HEK293T (cell line): ENCODE measurements at regions not wholly inside any gene's neighbourhood (a gene's known extent, or its start where the extent isn't known, plus 50 kb on each side); places are given as distances from the start of the nearest gene placed in this dataset.

ENCODE experiments used
- BHLHE40 ChIP-seq: fragments of 450-650 bp; IDR thresholded peaks from 2 replicates; pipeline ENCODE4 v1.6.1; 2016; ENCODE audit warnings: mild to moderate bottlenecking, moderate library complexity, borderline replicate concordance
- FOXK2 ChIP-seq: fragments of 450-650 bp; IDR thresholded peaks from 2 replicates; pipeline ENCODE4 v1.6.1; 2016; ENCODE audit warnings: mild to moderate bottlenecking

DNA sequence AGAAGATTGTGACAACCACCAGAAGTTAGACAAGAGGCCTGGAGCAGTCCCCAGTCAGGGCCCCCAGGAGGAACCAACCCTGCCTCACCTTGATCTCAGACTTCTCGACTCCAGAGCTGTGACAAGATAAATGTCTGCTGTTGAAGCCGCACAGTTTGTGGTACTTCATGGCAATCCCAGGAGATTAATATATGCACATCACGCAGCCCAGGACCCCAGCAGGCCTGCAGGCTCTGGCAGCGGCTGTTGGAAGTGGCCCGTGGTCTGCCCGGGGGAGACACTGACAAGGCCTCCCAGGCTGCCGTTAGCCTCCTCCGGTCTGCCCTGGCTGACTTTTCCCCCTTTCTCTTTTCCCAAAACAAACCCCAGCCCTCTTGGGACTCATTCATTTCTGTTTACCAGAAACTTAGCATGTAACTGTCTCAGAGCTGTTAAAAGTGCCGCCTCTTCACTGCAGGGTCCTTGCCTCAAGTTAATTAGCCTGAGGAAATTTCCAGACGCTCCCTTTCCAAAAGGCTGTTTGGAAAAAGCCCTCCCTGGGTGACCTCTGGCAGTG, 183.5 kb upstream of the LYSMD4 start:
- no peak for TF ChIP-seq FOXK2
- no peak for TF ChIP-seq BHLHE40
